KMS-11 (cell line): ENCODE measurements at regions not wholly inside any gene's neighbourhood (a gene's known extent, or its start where the extent isn't known, plus 50 kb on each side); places are given as distances from the start of the nearest gene placed in this dataset.

Experiments used
- H2AFZ ChIP-seq: fragments of 200-600 bp; sonication (generic); 2 replicates; pipeline ENCODE4 v1.6.1; 2016; ENCODE audit warnings: antibody characterized with exemption, mixed run types, low read depth
- H3K27ac ChIP-seq: fragments of 200-600 bp; sonication (generic); 2 replicates; pipeline ENCODE4 v1.6.1; 2016; ENCODE audit warnings: mild to moderate bottlenecking, mixed run types
- H3K27me3 ChIP-seq: fragments of 200-600 bp; sonication (generic); 2 replicates; pipeline ENCODE4 v1.6.1; 2017; ENCODE audit warnings: mild to moderate bottlenecking, low read depth, mixed run types, moderate library complexity; ENCODE audit not compliant: insufficient read depth
- H3K36me3 ChIP-seq: fragments of 200-600 bp; sonication (generic); 2 replicates; pipeline ENCODE4 v1.6.1; 2017; ENCODE audit warnings: mild to moderate bottlenecking, mixed run types; ENCODE audit not compliant: insufficient read depth
- H3K4me1 ChIP-seq: fragments of 200-600 bp; sonication (generic); 2 replicates; pipeline ENCODE4 v1.6.1; 2016; ENCODE audit warnings: mild to moderate bottlenecking, low read depth, mixed run types; ENCODE audit not compliant: poor library complexity, severe bottlenecking
- H3K4me2 ChIP-seq: fragments of 200-600 bp; sonication (generic); 2 replicates; pipeline ENCODE4 v1.7.0; 2016; ENCODE audit warnings: mild to moderate bottlenecking, mixed run types
- H3K4me3 ChIP-seq: fragments of 200-600 bp; sonication (generic); IDR thresholded peaks from 2 replicates; pipeline ENCODE4 v1.6.1; 2017; ENCODE audit warnings: low read depth, low read length, mixed read lengths; ENCODE audit not compliant: insufficient read depth
- H3K79me2 ChIP-seq: fragments of 200-600 bp; sonication (generic); 2 replicates; pipeline ENCODE4 v1.6.1; 2016; ENCODE audit warnings: low read depth, mixed run types; ENCODE audit not compliant: insufficient read depth
- H3K9ac ChIP-seq: fragments of 200-600 bp; sonication (generic); 2 replicates; pipeline ENCODE4 v1.6.1; 2016; ENCODE audit warnings: mild to moderate bottlenecking, mixed run types
- H4K20me1 ChIP-seq: fragments of 200-600 bp; sonication (generic); 2 replicates; pipeline ENCODE4 v1.6.1; 2016; ENCODE audit warnings: mild to moderate bottlenecking, mixed run types; ENCODE audit not compliant: insufficient read depth
- TF ChIP-seq, protein P1 (sequence below): fragments of 200-600 bp; sonication (generic); conservative IDR thresholded peaks from 2 replicates; pipeline ENCODE4 v1.6.1; 2017; ENCODE audit warnings: low read depth, mild to moderate bottlenecking, antibody characterized with exemption, low read length, moderate library complexity, mixed read lengths

DNA sequence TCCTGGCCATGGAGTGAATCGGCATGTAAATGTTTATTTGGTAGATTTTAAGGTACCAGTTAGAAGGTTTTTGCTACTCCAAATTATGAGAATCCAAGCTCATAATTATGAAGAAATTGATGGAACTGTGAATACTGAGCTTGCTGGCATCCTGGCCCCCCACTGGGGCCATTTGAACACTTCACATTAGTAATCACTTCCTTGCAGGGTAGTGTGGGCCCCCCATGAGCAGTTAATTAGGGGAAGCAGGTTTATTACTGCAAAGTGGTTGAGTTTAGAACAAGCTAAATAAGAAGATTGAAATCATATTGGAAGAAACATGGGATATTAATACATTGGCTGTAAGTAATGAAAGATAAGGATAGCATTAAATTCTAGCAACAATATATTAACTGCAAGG lies 86.7 kb downstream of the S1PR1 start:
- H3K27ac ChIP-seq, result no peak overlapping the region
- H2AFZ ChIP-seq, result no peak overlapping the region
- no peaks in the 10 kb centered on the region for H3K36me3 ChIP-seq
- no peaks in the 10 kb centered on the region for H3K79me2 ChIP-seq
- no peak overlapping the region for H3K4me2 ChIP-seq
- H3K27me3 ChIP-seq, result no peaks in the 10 kb centered on the region
- TF ChIP-seq, protein P1, sequence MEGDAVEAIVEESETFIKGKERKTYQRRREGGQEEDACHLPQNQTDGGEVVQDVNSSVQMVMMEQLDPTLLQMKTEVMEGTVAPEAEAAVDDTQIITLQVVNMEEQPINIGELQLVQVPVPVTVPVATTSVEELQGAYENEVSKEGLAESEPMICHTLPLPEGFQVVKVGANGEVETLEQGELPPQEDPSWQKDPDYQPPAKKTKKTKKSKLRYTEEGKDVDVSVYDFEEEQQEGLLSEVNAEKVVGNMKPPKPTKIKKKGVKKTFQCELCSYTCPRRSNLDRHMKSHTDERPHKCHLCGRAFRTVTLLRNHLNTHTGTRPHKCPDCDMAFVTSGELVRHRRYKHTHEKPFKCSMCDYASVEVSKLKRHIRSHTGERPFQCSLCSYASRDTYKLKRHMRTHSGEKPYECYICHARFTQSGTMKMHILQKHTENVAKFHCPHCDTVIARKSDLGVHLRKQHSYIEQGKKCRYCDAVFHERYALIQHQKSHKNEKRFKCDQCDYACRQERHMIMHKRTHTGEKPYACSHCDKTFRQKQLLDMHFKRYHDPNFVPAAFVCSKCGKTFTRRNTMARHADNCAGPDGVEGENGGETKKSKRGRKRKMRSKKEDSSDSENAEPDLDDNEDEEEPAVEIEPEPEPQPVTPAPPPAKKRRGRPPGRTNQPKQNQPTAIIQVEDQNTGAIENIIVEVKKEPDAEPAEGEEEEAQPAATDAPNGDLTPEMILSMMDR, result no peak
- H4K20me1 ChIP-seq, result no peaks in the 10 kb centered on the region
- no peak overlapping the region for H3K9ac ChIP-seq
- no peaks in the 10 kb centered on the region for H3K4me1 ChIP-seq
- no peak overlapping the region for H3K4me3 ChIP-seq

DNA sequence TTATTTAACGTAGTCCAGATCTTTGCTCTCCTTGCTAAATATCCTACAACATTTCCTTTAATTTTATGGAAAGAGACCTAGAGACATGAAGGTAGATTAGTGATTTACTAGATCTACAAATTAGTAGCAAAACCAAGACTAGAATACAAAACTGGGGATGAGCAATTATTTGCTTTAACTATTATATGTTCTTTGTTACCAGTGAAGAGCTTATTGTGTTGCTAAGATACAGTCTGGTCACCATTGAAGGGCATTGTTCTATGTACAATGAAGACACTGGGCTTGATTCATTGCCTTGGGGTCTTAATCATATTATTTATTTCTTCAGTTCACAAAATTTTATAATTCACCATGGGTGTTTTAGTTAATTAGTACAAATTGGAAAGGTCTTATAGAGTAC lies 88.3 kb downstream of the S1PR1 start:
- TF ChIP-seq, protein P1, result no peak
- Histone ChIP-seq H3K79me2 (no peaks in the 10 kb centered on the region), H3K4me1 (no peaks in the 10 kb centered on the region), H4K20me1 (no peaks in the 10 kb centered on the region), H3K4me3 (no peak overlapping the region), H3K36me3 (no peaks in the 10 kb centered on the region), H3K27ac (no peak overlapping the region), H3K27me3 (no peaks in the 10 kb centered on the region), H3K9ac (no peak overlapping the region), H3K4me2 (no peak overlapping the region), H2AFZ (no peak overlapping the region)

DNA sequence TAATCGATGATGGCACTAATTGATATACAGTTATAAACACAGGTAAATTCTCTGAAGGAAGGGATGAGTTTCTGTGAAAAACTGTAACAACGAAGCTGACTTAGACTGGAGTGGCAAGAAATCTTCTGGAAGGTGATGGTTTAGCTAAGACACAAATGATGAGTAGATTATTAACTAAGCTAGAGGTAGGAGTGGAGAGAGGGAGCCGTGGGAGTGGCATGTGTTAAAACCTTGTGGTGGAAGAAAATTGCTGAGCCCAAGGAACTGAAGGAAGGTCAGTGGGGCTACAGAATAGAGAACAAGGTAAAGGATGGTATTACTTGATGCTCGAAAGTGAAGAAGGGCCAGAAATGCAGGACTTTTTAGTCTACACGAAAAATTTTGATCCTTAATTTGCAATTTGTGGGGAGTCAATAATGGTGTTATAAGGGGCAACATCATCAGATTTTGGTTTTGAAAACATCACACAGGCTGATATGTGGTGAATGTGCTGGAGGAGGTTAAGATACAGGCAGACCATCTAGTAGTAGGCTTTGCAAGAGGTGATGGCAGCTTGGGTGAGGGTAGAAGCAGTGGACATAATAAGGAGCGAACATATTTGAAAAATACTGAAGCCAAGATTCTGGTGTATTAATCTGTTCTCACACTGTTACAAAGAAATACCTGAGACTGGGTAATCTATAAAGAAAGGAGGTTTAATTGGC lies 93.8 kb downstream of the S1PR1 start:
- H3K27me3 ChIP-seq, result no peaks in the 10 kb centered on the region
- no peaks in the 10 kb centered on the region for H3K4me1 ChIP-seq
- H3K4me2 ChIP-seq, result no peak overlapping the region
- TF ChIP-seq, protein P1, result no peak
- H3K36me3 ChIP-seq, result no peaks in the 10 kb centered on the region
- H2AFZ ChIP-seq, result no peak overlapping the region
- no peak overlapping the region for H3K27ac ChIP-seq
- no peak overlapping the region for H3K4me3 ChIP-seq
- no peak overlapping the region for H3K9ac ChIP-seq
- no peaks in the 10 kb centered on the region for H4K20me1 ChIP-seq
- no peaks in the 10 kb centered on the region for H3K79me2 ChIP-seq

DNA sequence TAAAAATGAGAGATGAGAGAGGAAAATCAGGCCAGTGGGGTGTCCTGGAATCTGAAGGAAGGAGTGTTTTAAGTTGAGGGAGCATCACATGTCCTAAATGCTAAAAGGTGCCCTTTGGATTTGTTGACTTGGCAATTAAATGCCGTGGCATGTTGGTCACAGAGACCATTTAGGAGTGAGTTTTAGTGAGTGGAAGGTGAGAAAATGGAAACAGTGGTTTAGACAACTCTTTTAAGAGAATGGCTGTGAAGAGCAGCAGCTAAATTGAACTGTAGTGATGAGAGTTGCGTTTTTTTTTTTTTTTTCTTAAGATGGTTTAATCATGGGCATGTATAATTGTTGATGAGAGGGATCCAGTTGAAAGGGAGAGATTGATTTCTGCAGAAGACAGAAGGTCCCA lies 95.0 kb downstream of the S1PR1 start:
- Histone ChIP-seq H3K27me3 (no peaks in the 10 kb centered on the region), H4K20me1 (no peaks in the 10 kb centered on the region), H2AFZ (no peak overlapping the region), H3K79me2 (no peaks in the 10 kb centered on the region), H3K4me2 (no peak overlapping the region), H3K4me3 (no peak overlapping the region), H3K27ac (no peak overlapping the region), H3K4me1 (no peaks in the 10 kb centered on the region), H3K36me3 (no peaks in the 10 kb centered on the region), H3K9ac (no peak overlapping the region)
- TF ChIP-seq, protein P1, result no peak
